Stimulated activated naive CD4-positive, alpha-beta T cell (primary cell): ENCODE measurements at regions not wholly inside any gene's neighbourhood (a gene's known extent, or its start where the extent isn't known, plus 50 kb on each side); places are given as distances from the start of the nearest gene placed in this dataset.

ENCODE experiments used
- DNase-seq, 6 experiments: peaks; one replicate each; lab custom pipeline; 2025; lab: John Stamatoyannopoulos, UW

DNA sequence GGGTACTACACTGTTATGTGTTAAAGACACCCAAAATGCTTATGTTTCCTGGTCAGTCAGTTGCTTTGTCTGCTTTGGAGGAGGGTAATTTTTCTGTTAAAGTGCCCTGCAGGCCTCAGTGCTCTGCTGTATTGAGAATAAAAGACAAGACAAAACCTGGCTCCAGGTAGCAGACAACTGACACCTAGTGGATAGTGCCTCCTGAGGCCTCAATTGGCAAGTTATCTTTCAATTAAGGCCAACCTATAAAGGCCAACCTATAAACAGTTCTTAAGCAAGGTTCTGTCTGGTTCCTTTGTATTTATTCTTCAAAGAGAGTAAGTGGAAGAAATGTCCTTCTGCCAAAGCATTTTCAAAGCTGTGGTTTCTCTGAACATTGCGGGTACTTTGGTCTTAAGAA lies 773.8 kb downstream of the MECOM start:
- DNase-seq: no peak

DNA sequence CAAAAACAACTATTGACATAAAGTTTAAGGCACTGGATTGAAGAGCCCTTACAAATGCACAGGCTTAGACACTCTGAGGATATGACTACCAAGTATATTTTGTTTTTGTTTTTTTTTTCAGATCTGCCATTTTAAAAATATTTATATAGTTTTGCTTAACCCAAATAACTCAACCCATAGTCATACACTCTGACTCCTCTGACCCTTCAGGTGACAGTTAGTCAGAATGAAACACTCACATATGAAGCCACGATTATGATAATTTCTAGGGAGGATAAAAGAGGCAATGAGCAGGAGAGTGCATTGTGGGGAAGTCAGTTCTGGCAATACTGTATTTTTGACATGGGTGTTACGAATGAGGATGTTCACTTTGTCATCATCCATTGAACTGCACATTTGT lies 774.7 kb downstream of the MECOM start:
- DNase-seq: no peak

DNA sequence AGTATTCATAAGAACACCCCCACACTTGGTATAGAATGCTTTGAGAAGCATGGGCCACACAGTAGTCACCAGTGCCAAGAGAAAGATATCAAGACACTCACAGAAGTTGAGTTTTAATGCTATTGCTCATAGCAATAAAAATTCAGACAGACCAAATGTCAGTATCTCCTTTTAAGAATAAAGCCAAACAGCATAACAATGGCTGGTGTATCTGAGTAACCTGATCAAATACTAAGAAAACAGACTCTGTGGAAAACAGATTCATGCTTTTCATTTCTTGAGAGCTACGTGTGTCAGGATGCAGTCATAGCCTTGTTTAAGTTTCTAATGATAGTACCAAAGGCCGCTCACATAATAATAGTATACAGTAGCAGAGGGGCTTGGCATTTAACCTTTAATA lies 778.5 kb downstream of the MECOM start:
- no peak for DNase-seq

DNA sequence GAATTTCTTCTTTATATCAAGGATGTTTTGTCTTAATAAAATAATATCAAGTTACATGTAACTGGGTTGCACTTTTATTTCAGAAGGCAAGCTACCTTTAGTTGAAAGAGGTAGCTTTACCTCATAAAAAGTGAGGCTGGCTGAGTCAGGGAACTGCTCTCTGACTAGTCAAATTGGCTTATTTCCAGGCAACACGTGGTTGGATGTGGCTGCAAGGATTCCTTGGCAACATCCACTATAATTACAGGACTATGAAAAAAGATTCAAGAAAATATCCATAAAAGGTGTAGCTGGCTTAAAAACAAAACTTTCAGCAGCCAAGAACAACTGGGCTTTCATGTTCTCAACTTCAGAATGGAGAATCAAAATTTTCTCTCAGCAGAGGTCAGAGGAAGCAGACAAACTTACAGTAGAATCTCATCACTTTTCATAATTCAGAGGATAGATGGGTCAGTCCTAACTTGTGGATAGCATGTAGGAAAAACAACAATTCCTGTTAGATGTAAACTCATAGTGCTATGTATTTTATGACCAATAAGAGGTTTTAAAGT lies 779.1 kb downstream of the MECOM start:
- no peak for DNase-seq

DNA sequence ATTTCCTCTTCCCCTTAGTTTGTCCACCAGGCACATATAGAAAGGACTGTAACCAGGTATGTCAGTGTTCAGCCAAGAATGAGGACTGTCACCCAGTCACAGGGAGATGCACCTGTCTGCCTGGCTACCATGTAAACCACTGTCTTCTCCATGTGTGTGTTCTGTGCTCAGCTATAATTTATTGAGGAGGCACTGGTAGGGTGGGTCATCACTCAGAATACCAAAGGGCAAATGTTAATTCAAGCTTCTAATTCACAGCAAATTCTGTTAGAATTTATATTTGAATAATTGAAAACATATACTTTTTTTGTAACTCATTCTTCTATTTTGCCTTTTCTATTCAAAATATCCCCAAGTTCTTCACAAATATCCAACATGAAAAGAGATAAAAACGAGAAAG lies 780.4 kb downstream of the MECOM start:
- no peak for DNase-seq

DNA sequence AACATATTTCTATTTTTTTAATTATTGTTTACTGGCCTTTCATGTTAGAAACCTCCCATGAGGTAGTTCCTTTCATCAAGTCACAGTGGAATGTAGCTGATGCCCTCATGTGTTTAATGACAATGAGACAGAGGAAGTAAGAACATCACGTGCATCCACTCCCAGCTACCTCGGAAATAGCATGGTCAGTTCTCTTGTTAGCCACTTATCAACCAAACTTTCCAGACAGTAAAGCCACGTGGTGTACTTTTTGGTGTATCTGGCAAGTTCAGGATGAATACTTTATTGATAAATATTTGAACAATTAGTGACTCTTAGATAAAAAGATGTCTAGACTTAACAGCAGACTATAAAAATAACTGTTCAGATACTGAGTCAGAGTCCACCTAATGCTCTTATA lies 781.7 kb downstream of the MECOM start:
- no peak for DNase-seq

DNA sequence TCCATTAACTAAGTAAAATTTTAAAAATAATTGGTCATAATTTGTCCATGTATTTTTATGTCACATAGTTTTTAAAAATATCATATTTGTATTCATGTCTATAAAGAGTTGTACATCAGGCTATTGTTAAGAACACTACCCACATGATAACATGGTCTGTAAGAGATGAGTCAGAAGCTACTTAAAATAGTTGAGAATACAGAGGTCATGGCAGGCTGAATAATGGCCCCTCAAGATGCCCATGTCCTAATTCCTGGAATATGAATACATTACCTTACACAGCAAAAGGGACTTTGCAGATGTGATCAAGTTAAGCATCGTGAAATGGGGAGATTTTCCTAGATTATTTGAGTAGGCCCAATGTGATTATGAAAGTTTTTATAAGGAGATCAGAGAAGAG lies 782.9 kb upstream of the GOLIM4 start:
- DNase-seq: no peak

DNA sequence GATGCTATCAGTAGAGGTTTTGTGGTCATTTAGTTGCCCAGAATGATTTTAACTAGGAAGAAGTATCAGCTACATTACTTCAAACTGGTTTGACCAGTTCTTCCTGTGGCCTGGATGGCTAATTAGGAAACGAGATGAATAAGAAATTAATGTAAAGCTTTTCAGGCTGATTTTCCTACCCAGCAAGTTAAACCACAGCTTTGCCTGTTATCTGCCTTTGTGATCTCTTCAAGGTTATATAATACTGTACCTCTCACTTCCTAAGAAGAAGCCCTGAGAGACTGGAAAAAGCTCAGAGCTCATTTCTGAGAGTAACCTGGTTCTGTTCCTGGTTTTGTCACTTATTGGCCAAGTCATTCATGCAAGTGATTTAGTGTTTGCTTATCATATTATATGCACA lies 782.2 kb upstream of the GOLIM4 start:
- DNase-seq: no peak

DNA sequence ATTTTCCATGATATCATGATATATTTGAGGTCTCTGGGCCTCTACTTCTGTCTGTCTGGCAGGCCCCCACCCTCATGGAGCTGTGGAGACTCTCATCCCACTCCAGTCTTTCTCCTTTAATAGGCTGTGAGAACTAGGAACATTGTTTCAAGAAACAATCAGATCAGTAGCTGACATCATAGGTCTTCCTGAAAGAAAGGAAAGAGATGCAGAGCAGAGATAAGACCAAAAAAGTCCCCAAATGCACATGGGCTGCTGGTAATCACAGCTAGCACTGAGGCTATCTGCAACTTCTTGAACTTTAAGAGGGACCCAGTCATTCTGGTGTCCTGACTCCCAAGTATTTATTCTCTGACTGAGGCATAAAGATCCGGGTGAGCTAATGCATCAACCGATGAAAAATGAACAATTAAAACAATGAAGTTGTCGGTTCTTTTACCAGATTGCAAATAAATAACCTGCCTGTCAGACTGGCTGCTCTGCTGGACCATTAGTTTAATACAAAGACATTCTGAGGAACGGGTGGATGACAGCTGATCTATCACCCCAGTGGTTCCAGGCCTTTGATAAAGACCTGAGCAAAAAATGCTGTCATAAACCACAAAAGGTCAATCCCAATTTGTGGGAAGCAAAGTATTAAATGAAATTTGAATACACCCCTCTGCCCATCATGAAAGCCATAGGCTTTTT lies 780.8 kb upstream of the GOLIM4 start:
- DNase-seq: no peak

DNA sequence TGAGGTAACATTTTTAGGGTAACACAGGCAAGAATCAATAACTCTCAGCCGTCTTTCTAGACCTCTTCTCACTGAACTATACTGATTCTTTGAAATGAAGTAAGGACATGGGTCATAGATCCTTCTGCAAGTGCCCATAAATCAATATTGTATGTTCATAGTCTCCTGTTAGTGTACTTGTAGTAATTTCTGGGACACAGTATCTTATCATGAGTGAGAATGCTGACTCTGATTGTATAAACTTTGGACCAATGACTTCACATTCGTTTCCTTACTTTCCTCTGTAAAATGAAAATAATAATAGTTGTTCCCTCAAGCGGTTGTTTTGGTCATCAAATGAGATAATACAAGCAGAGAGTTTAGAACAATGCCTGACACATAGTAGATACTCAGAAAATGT lies 777.1 kb upstream of the GOLIM4 start:
- DNase-seq: no peak

DNA sequence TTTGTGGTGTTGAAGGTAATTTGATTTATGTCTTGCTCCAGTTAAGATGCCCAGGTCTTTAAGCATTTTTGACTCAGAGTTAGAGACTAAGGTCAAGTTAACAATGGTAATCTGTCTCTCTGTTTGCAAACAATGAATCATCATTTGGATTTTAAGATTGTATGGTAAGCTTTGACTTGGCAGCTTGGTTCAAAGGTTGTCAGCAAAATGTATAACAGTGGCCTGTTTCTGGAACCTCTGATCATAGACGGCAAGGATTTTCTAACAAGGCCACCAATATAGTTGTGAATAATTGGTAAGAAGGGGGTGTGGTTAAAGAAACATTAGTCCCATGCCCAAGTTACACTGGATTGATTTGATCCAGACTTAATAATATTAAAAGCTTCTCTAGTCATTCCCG lies 775.2 kb upstream of the GOLIM4 start:
- no peak for DNase-seq

DNA sequence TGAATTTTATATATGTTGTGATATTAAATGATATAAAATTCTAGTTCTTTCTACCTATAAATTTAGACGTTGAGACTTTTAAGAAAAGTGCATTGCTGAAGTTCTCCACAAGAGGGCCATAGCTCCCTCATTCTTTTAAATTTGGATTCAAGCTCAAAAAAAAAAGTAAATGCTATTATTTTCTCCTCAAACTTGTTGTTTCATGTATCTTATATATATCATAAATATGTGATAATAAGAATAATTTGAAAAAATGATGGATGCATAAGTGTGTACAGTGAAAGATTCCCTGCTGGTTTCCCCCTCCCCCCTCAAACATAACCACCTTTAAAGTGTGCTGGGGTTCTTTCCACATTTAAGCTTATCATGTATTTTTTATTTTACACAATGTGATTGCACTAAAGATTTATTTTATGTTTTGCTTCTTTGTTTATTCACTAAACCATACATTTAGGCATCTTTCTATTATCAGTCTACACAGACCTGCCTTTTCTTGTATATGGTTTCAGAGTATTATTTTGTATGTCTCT lies 769.4 kb upstream of the GOLIM4 start:
- DNase-seq: no peak

DNA sequence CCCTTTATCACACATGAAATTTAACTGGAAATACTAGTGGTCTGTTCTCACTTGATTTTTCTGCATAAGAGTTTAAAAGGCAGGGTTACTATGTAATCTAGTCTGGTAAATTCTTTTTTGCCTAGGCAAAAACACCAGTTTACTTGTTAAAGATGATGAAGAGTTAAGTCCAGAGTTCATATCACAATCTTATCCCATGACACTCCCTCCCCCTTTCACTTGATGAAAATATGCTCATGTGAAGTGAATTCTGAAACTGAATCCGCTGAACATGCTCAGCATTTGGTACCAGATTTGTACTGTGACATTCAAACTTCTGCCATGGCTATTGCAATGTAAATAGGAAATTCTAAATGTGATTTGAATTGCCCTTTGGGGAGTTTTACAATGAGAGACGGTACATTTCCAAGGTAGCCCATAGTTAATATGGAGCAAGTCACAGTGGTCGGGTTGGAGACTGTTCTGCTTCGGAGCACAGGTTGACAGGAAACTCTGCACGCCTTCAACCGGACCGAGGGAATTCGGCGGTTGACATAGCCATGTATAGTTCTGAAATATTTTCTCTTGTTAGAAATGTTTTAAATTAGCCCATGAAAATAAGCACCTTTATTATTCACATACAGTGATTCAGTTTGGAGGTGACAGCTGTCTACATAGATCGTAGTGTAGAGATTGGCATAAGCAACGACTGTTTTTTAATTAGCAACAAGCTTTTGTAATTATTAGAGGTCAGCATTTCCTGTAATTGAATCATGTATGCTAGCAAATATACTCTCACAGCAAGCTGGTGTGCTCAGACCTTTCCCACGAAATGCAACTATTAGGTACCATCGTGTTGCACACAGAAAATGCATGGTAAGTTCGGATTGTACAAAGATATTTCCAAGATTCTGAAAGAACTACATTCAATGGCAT lies 768.6 kb upstream of the GOLIM4 start:
- DNase-seq: no peak

DNA sequence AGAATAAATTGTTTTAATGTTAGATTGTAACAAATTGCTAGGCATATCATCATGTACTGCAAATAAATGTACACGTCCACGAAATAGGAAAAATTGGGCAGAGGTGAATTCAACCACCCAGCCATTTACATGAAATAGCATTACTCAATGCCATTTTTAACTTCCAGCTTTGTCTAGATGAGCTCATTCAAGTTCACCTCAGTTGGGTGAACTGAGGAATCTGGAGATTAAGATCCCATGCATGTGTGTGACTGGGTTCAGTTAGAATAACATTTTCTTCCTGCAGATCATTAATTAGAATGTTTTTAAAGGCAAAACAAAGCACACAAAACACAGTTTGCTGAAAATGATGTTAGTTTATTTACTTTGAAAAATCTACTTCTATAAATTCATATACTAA lies 767.8 kb upstream of the GOLIM4 start:
- no peak for DNase-seq

DNA sequence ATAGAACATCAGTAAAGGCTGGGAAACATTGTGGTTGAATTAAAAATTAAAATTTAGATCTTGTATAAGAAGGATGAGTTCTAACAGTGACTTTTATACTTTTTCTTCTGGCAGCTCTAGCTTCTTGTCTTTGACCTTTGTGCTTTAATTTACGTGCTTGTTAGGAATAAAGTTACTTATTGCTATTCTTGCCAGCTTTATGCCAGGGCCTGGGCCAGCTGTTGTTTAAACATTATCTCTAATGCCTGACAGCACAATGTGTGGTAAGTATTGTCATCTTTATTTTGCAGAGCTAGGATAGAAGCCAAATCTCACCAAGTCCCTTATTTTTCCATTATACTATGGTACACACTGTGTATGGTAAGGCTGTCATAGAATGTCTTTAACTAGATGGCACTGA lies 766.7 kb upstream of the GOLIM4 start:
- no peak for DNase-seq

DNA sequence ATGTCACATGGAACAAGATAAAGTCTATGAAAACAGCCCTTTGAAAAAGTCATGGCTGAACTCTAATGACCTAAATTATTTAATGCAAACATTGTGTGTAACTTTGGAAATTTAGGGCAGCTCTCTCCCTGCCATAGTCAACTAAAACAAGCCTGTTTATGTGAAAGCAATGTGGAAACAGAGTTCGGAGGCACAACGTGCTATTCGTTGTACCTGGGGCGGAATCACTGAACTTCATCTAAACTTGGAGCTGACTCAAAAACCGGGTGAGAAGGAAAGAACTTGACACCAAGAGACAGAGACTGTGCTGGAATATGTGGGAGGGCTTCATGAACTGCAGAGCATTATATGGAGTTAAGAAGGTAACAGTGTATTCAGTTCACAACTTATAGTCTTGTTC lies 764.9 kb upstream of the GOLIM4 start:
- no peak for DNase-seq

DNA sequence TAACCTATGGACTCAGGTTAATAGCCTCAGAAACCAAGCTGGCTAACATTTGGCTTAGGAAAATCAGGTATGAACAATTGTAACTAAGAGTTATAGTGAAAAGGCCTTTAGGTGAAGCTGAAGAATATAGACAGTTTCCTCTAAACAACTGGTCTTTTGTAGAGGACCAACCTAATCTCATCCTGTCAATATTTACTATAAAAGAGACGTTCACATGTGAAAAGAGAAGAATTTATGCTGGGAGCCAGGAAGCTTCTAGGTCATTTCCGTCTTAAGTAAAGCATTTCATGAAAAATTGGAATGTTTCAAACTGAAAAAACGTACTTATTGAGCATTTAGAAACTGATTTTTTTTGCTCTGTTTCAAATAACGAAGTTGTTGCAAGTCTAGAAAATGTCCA lies 764.3 kb upstream of the GOLIM4 start:
- no peak for DNase-seq

DNA sequence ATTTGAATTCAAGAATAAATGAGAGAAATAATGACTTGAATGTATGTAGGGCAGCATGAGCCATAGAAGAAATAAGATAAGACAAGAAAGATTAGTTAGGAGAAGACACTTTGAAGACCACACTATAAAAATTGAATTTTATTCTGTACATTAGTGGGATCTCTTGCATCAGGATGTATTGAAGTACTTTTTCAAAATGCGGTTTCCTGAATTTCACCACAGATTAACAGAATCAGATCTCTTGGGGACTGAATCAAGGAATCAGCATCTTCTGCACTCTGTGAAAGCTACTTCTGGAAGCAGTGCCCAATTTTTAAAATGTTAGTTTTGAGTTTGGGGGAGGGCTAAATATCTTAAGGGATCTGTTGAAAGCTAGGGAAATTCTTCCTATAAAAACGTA lies 763.9 kb upstream of the GOLIM4 start:
- no peak for DNase-seq

DNA sequence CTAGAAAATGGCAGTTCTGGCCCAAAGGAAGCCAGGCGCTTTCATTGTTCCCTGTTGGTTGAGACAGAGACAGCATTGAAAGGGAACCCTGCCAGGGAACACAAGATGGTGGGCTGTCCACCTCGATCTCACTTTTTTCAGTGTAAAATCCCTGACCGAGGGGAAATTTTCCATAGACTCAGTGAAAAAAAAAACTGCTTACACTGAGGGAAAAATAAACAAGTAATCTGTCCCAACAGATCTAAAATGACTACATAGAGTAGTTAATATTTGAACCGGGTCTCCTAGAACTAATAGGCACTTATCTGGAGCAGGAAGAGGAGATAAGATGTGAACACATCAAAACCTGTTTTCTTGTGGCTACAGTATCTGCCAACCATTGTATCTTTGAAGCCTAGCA lies 763.4 kb upstream of the GOLIM4 start:
- DNase-seq: no peak

DNA sequence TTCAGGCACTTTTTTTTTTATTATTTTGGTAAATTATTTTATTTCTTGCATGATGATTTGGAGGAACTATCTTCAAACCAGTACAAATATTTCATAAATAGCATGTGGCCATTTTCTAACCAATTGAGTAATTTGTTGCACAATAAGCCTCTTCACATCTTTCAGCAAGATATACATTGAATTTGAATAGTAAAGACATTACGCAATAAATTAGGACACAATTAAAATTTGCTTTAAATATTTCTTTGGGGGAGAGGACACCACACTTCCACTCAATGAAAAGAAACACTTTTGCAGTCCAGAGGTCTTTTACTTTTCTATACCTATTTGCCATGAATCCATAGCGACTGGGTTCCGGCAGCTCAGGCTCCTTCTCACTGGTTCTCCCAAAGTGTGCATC lies 762.6 kb upstream of the GOLIM4 start:
- DNase-seq: no peak

DNA sequence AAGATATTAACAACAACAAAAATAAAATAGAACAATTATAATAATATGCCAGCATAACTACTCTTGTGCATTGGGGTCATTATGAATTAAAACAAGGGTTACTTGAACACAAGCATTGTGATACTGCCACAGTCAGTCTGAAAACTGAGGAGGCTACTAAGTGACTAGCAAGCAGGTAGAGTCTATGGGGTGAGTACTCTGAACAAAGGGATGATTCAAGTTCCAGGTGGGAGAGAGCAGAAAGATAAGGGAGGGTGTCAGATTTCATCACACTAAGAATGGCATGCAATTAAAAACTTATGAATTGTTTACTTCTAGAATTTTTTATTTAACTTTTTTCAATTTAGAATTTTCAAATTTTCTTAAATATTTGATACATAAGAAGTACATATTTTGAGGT lies 754.4 kb upstream of the GOLIM4 start:
- DNase-seq: no peak

DNA sequence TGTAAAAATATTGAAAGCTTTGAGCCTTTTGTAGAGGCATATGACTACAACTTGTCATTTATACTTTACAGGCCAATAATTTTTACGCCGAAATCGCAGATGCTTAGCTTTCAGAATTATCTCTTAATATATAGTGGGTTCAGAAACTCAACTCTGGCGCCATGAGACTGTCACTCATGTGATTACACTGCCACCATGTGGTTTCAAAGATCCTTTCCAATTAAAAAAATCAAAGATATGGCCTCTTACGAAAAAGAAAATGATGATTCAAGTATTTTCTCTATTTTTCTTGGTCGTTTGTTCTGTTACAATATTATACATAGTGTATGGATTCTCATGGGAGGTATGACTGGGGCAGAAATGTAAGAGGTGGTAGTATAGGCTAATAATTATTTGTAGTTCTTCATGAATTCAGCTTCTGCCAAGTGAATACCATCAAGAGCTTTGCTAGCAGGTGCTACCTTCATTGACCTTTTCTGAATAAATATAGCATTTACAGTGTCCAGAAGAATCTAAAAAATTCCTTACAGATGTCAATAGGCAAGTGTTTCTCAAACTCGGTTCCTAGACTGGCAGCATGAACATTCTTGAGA lies 751.7 kb upstream of the GOLIM4 start:
- DNase-seq: no peak
